OCI-LY7 (cell line): ENCODE measurements at regions not wholly inside any gene's neighbourhood (a gene's known extent, or its start where the extent isn't known, plus 50 kb on each side); places are given as distances from the start of the nearest gene placed in this dataset.

Source experiments
- CTCF ChIP-seq: fragments of 200-600 bp; sonication (generic); conservative IDR thresholded peaks from 2 replicates; pipeline ENCODE4 v1.5.1; 2014; ENCODE audit warnings: mild to moderate bottlenecking, antibody characterized with exemption, low read length, moderate library complexity, mixed read lengths
- EZH2phosphoT487 ChIP-seq: fragments of 200-600 bp; sonication (generic); IDR thresholded peaks from 2 replicates; pipeline ENCODE4 v1.6.1; 2018; ENCODE audit warnings: low read depth, borderline replicate concordance, mild to moderate bottlenecking, mixed run types, antibody characterized with exemption, low read length, moderate library complexity, mixed read lengths

- TF ChIP-seq CTCF (no peak), EZH2phosphoT487 (no peak)
Observed at GRCh38 chr7:38049679-38050078, 128.4 kb upstream of the STARD3NL start.
